Brain microvascular endothelial cell (primary cell): ENCODE measurements at regions not wholly inside any gene's neighbourhood (a gene's known extent, or its start where the extent isn't known, plus 50 kb on each side); places are given as distances from the start of the nearest gene placed in this dataset.
"Not testable (repeated sequence)": the region's sequence is repeated elsewhere in the genome, so short reads cannot be mapped to it uniquely, and the experiment has no call there.

ENCODE experiments used
- DNase-seq: peaks from one replicate; pipeline ENCODE4 v3.0.0-alpha.2; 2020
- H3K27ac ChIP-seq: fragments of 250-450 bp; sonication (Bioruptor Pico); 2 replicates; pipeline ENCODE4 v1.5.1; 2020; ENCODE audit warnings: mild to moderate bottlenecking, moderate library complexity
- H3K27me3 ChIP-seq: fragments of 250-450 bp; sonication (Bioruptor Pico); replicated peaks from 2 replicates; pipeline ENCODE4 v1.5.1; 2020; ENCODE audit warnings: mild to moderate bottlenecking
- H3K36me3 ChIP-seq: fragments of 250-450 bp; sonication (Bioruptor Pico); replicated peaks from 2 replicates; pipeline ENCODE4 v1.5.1; 2020; ENCODE audit warnings: mild to moderate bottlenecking
- H3K4me3 ChIP-seq: 2 replicates; pipeline ENCODE4 v1.5.1; 2011; ENCODE audit warnings: low read depth, mild to moderate bottlenecking, control low read depth, low read length, moderate library complexity
- CTCF ChIP-seq: IDR thresholded peaks from 2 replicates; pipeline ENCODE4 v1.5.1; 2011; ENCODE audit warnings: low read depth, mild to moderate bottlenecking, moderate library complexity, low read length, control low read depth, inconsistent platforms; ENCODE audit errors: missing control alignments
- in situ Hi-C: cut with HindIII; loops from 2 replicates; pipeline ENCODE4 v1.10.0; 2017; ENCODE audit warnings: low sequenced_read_pairs, low pct_ligation_motif_present

GRCh38 chr9:115335439-115335838 is 217.5 kb upstream of the TNC start:
- no peak for TF ChIP-seq CTCF
- no peaks in the 10 kb centered on the region for H3K27me3 ChIP-seq
- no peak for DNase-seq
- H3K4me3 ChIP-seq = no peak overlapping the region
- in situ Hi-C loops = no loop called here
- H3K36me3 ChIP-seq = no peaks in the 10 kb centered on the region
- H3K27ac ChIP-seq = no peak overlapping the region

GRCh38 chr9:115340314-115340713 is 222.4 kb upstream of the TNC start:
- no peak for TF ChIP-seq CTCF
- DNase-seq = no peak
- in situ Hi-C loops = no loop called here
- no peak overlapping the region for H3K27ac ChIP-seq
- peaks cover 2% of the 10 kb centered on the region for H3K27me3 ChIP-seq
- no peak overlapping the region for H3K4me3 ChIP-seq
- no peaks in the 10 kb centered on the region for H3K36me3 ChIP-seq

- Histone ChIP-seq H3K36me3 (no peaks in the 10 kb centered on the region), H3K27me3 (peaks cover 2% of the 10 kb centered on the region), H3K4me3 (no peak overlapping the region), H3K27ac (no peak overlapping the region)
- in situ Hi-C loops = no loop called here
- no peak for TF ChIP-seq CTCF
- no peak for DNase-seq
These were observed 223.5 kb upstream of the TNC start for GRCh38 chr9:115341426-115341825.

- DNase-seq, H3K27me3 ChIP-seq, H3K4me3 ChIP-seq, H3K27ac ChIP-seq, in situ Hi-C loops, H3K36me3 ChIP-seq: not testable (repeated sequence)
These were observed 229.8 kb upstream of the TNC start for GRCh38 chr9:115347776-115348175.

GRCh38 chr9:115348936-115349335 is 231.0 kb upstream of the TNC start:
- H3K36me3 ChIP-seq, in situ Hi-C loops, DNase-seq, H3K4me3 ChIP-seq, H3K27ac ChIP-seq, H3K27me3 ChIP-seq: not testable (repeated sequence)

GRCh38 chr9:115349542-115349941 is 231.6 kb upstream of the TNC start:
- Histone ChIP-seq H3K27ac (no peak overlapping the region), H3K27me3 (no peaks in the 10 kb centered on the region), H3K36me3 (no peaks in the 10 kb centered on the region), H3K4me3 (no peak overlapping the region)
- TF ChIP-seq CTCF = no peak
- in situ Hi-C loops = no loop called here
- no peak for DNase-seq

- in situ Hi-C loops = no loop called here
- H3K4me3 ChIP-seq = no peak overlapping the region
- H3K27me3 ChIP-seq = no peaks in the 10 kb centered on the region
- no peak overlapping the region for H3K27ac ChIP-seq
- TF ChIP-seq CTCF = no peak
- no peak for DNase-seq
- no peaks in the 10 kb centered on the region for H3K36me3 ChIP-seq
These were observed 232.6 kb upstream of the TNC start for GRCh38 chr9:115350548-115350947.
